Vagina (tissue), 2 donors: ENCODE measurements at regions not wholly inside any gene's neighbourhood (a gene's known extent, or its start where the extent isn't known, plus 50 kb on each side); places are given as distances from the start of the nearest gene placed in this dataset.

Experiments used
- CTCF ChIP-seq, 3 experiments: fragments of 450-650 bp in 2 of 3; fragments of 200-600 bp in 1 of 3; sonication (generic) in 1 of 3; IDR thresholded peaks; one replicate each; pipeline ENCODE4 v1.5.1; 2017 to 2019; ENCODE audit warnings: antibody characterized with exemption in 3 of 3, mild to moderate bottlenecking in 2 of 3, moderate library complexity in 2 of 3
- POLR2A ChIP-seq, 2 donors: fragments of 450-650 bp; IDR thresholded peaks; one replicate each; pipeline ENCODE4 v1.6.1; 2017; ENCODE audit warnings: antibody characterized with exemption in 2 of 2, mild to moderate bottlenecking in 2 of 2, moderate library complexity in 2 of 2
- POLR2AphosphoS5 ChIP-seq, 2 donors: sonication (generic); formaldehyde crosslinking; IDR thresholded peaks; one replicate each; pipeline ENCODE4 v1.9.0; 2017; ENCODE audit warnings: antibody characterized with exemption in 2 of 2, mild to moderate bottlenecking in 2 of 2, low read depth in 1 of 2; ENCODE audit not compliant: insufficient read depth in 1 of 2

GRCh38 chr1:192926736-192927135, 117.9 kb downstream of the RGS2 start:
- TF ChIP-seq CTCF (IDR thresholded peaks at IDR 0.05) (no peak), POLR2A (IDR thresholded peaks at IDR 0.05) (no peak), POLR2AphosphoS5 (IDR thresholded peaks at IDR 0.05; ENCODE audit: insufficient read depth in 1 of 2, low read depth in 1 of 2) (no peak)
